ENCODE measurements at regions not wholly inside any gene's neighbourhood (a gene's known extent, or its start where the extent isn't known, plus 50 kb on each side); places are given as distances from the start of the nearest gene placed in this dataset.
"Not testable (repeated sequence)": the region's sequence is repeated elsewhere in the genome, so short reads cannot be mapped to it uniquely, and the experiment has no call there.

DNA sequence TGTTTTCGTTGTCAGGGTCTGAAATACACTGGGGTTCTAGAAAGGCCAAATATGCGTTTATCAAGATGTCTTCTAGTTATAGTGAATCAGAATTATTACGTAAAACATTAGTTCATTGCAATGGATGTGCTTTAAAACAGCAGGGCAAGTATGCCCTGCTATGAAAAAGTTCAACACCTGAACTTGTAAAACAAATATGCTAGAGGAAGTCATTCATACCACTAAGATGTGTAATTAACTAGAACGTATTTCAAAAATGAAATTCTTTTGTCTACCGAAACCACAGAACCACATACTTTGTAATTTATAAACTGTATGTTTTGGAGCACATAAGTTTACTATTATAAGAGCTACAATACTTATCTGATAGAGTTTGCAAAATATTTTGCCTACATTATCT lies 266.2 kb downstream of the KCTD12 start:
- no peak for DNase-seq (ENCODE audit: low read depth, low spot score)

DNA sequence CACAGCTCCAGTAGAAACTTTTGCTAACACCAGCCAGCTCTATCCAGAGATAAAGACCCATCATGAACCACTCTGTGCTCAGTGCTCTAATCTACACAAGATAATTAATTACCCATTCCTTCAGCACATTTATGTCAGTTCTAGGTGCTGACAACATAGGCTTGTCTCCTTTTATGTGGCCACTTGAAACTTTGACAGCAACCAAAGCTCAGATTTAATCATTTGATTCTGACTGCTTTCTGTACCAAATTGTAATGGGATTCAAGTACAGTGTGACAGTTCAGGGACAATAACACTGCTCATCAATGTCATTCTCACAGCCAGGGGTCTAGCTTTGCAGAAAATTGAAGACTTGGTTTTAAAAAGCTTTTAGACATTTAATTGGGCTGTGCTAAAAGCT lies 266.6 kb downstream of the KCTD12 start:
- no peak for DNase-seq (ENCODE audit: low read depth, low spot score)

DNA sequence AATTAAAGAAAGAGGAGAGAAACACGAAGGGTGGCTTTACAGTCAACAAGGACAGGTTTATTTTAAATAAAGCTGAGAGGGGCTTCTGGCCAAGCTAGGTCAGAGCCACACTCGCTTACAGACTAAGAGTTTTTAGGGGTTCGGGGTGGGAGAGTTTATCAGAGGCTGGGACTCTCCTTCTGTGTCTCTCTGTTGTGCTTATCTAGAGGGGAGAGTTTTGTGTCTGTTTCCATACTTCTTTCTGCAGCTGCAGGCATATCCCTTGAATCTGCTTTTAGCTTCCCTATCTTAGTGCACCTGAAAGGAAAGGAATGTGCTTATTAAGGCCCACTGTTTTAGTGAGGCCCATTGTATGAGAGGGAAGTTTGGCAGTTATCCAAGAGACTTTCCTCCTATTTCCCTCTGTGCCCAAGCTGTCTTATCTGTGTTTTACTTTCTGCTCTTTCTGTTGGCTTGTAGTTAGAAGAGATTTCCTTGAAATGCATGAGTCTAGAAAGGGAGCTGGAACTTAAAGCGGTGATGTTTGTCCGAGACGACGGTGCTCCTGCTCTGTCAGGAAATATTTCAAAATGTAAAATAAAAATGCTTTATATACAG lies 275.3 kb downstream of the KCTD12 start:
- DNase-seq (ENCODE audit: low read depth, low spot score): no peak

DNA sequence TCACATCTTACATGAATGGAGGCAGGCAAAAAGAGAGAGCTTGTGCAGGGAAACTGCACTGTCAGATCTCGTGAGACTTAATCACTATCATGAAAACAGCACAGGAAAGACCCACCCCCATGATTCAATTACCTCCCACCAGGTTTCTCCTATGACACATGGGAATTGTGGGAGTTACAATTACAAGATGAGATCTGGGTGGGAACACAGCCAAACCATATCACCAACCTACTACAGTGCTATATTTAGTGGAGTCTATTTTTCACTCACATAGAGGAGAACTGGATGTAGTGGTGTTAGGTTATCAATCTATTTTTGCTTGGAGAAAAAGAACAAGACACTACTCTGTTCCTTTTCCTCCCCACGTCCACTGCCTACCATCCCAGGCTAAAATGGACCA lies 276.6 kb downstream of the KCTD12 start:
- no peak for DNase-seq (ENCODE audit: low read depth, low spot score)

DNA sequence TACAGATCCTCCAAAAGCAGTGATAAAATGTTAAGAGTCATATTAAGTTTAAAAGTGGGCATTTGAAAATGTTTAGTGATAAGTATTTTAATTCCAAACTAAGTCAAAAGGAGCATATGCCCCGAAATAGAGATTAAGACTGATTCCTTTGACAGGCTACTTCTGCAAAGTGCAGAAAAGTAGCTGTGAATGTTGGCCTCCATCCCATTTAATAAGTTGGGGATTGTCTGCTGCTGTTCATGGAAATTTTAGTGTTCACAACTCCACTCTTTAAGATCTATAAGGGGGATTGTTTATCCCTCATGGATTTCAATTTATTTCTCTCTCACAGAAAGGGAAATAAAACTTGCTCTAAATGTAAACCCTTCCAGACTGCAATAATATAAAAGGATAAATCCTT lies 278.3 kb downstream of the KCTD12 start:
- no peak for DNase-seq (ENCODE audit: low read depth, low spot score)

DNA sequence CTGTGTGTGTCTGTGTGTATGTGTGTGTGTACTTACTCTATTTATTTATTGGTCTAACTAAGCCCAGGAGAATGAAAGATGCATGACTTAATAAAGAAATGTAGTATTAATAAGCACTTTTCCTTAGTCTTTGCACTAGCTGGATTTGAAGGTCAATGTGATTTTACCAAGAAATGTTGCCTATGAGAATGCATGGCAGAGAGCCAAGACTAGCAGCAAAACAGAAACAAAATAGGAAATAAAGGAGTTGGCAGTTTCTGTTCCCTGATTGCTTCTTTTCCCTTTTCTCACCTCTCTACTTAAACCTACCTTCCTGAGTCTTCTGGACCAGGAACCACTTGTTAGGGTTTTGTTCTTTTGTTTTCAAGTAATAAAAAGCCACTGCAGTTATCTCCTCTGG lies 286.1 kb downstream of the KCTD12 start:
- DNase-seq (ENCODE audit: low read depth, low spot score): peak; percentile 29

DNA sequence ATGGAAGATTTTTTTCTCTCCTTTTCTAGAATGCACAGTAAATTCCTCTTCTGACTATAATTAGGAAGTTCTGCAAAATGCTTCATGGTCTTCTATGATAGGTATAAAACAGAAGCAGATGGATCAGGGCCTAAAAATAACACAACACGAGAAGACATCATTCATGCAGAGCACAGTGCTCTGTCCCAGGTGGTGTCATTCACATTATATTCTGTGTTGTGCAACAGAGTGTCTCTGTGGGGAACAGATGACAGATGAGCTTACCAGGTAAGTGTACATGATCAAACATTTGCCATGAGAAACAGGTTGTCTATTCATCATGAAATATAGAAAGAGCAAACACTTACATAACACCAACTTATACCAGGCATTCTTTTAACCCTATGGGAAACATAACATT lies 288.3 kb downstream of the KCTD12 start:
- no peak for DNase-seq (ENCODE audit: low read depth, low spot score)

DNA sequence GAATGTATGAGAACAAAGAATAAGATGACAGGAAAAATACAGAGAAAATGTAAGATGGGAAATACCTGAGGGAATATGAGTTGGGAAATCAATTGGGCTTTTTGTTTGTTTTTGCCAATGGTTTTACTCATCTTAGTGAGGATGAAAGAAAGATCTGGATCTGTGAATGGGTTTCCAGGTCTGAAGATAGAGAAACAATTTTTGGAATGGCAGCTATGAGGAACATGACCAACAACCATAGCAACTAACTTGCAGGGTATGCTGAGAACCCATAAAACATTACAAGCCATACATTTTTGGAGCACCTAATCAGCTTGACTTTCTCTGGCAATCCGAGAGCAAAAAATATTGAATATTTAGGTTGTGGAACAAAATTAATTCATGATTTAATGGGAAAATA lies 290.0 kb downstream of the KCTD12 start:
- DNase-seq (ENCODE audit: low read depth, low spot score): no peak

DNA sequence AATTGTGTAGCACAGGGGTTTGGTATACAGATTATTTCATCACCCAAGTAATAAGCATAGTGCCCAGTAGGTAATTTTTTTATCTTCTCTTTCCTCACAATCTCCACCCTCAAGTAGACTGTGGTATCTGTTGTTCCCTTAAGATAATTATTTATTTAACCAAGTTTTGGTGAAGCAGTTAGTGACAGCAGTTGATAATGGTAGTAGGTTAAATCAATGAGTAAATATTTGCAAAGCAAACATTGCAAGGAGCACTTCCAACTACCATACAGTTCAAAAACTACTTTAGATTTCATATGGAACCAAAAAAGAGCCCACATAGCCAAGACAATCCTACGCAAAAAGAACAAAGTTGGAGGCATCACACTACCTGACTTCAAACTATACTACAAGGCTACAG lies 291.8 kb downstream of the KCTD12 start:
- DNase-seq (ENCODE audit: low read depth, low spot score): no peak

DNA sequence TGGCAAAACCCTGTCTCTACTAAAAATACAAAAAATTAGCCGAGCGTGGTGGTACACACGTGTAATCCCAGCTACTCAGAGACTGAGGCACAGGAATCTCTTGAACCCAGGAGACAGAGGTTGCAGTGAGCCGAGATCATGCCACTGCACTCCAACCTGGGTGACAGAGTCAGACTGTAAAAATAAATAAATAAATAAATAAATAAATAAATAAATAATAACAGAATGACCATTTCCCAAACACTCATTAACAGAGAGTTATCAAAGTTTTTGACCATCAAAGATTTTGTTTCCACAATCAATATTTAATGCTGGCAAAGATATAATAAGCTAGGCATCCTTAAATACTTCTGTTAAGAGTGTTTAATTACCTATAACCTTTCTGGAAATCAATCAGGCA lies 299.4 kb downstream of the KCTD12 start:
- no peak for DNase-seq (ENCODE audit: low read depth, low spot score)

DNA sequence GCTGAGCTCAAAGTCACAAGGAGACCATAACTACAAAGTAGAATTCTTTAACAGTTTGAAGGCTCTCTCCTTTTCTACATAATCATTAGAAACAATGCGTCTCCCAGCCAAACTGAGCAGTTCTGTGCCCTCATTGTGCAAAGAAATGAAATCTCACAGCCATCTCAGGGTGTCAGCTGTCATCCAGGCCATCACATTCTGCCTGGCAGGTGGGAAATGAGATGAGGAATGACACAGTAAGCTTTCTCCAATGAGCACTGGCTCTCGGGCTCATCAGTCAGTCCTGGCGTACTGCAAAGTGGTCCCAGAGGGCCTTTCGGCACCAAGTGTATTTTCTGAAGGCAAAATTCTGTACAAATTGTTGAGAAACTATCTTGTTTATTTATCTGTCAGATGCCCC lies 306.5 kb downstream of the KCTD12 start:
- no peak for DNase-seq (ENCODE audit: low read depth, low spot score)

DNA sequence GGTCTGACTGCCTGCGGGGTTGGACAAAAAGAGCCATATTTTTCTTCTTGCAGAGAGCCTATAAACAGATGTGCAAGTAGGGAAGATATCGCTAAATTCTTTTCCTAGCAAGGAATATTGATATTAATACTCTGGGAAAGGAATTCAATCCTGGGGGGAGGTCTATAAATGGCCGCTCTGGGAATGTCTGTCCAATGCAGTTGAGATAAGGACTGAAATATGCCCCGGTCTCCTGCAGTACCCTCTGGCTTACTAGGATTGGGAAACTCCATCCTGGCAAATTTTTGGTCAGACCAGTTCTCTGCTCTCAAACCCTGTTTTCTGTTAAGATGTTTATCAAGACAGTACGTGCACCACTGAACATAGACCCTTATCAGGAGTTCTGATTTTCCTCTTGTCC lies 310.6 kb downstream of the KCTD12 start:
- not testable (repeated sequence) for DNase-seq (ENCODE audit: low read depth, low spot score)

DNA sequence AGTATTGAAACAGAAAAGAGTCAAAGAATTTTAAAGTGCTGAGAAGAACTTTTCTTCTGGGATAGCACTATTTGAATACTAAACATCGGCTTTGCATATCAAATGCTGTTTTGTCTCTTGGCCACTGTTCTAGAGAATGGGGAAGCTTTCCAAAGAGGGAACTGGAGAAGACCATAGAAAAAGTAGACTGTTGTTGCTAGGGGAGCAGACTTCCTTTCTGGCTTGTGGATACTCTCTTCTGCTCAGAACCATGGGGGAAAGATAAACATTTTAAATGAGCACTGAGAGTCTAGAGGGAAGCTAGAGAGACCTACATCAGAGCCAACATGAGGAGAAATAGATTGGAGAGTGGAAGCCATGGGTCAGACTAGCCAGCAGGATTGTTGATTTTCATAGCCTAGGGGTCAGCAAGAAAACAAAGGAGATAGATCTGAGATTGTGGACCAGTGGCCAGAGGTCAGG lies 315.7 kb downstream of the KCTD12 start:
- DNase-seq (ENCODE audit: low read depth, low spot score): no peak

DNA sequence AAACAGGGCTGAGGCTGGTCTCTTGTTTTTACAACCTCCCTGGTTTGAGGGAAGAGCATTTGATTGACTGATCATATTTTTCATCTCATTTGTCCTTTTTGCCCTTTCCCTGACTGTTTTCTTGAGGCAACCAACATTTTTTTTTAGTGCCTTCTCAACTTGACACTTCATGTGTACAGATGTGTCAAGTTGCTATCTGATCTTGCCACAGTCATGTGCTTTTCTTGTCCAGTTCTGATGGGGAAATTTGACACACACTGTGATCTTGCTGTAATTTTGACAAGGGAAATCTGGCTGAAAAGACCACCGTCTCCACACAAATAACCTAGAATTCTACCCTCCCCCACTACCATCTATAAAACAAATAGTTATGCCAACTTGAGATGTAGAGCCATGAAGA lies 329.6 kb downstream of the KCTD12 start:
- DNase-seq (ENCODE audit: low read depth, low spot score): no peak

DNA sequence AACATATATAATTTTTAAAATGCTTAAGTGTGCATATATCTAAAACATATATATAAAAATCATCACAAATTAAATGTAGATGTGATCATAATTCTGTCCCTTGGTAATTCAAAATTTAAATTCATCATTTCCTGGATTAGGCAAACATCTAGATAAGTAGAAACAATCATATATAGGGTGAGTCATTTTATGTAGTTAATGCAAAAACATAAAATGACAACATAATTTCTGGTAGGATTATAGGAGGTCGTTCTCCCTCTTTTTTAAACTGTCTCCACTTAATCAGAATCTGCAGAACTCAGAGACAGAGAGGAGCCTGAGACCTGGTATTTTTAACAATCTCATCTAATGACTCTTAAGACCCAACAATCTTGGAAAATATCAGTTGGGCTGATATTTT lies 333.4 kb downstream of the KCTD12 start:
- DNase-seq (ENCODE audit: low read depth, low spot score): no peak

DNA sequence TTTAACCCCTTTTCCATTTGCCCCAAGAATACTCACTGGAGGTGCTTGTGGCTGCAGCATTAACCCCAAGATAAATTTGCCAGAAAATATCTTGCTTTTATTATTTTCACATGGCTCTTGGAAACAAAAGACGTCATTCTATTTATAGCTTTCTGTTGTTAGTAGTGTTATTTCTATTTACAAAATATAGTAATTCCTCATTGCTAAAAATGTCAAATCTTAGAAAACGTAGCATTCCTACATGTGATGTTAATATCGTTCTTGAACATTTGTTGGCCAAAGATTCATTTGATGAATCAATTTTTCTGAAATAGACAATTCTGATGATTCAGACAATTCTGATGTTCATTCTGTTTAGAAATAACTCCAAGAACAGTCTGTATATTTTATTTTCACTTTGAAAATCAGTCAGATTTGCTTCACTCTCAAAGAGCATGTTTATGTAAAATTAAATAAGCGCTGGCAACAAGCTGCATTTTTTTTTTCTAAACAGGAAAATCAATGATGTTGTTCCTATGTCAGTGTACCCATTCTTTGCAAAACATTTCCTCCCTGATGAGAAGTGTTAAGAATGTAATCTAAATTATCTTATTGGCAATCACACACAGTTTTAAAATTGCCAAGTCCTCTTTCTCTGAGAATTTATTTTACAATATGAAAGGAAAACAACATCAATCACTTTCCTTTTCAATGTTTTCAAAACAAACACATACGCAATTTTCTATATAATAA lies 334.0 kb downstream of the KCTD12 start:
- DNase-seq (ENCODE audit: low read depth, low spot score): no peak

DNA sequence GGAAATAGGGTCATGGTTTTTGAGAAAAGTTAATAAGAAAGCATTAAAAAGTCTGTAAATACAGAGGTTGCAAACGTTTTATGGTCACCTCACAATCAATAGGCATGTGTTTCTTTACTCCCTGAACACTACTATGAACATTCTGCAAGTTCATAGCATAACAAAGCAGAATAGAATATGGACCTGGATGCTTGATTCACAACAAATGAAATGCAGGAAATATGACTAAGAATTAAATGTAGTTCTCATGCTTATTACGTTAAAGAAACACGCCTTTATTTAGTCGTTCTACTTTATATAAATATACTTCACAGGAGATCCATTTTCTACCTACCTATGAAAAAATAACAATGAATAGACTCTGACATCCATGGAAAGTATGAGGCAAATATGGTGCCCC lies 344.0 kb downstream of the KCTD12 start:
- DNase-seq (ENCODE audit: low read depth, low spot score): no peak

DNA sequence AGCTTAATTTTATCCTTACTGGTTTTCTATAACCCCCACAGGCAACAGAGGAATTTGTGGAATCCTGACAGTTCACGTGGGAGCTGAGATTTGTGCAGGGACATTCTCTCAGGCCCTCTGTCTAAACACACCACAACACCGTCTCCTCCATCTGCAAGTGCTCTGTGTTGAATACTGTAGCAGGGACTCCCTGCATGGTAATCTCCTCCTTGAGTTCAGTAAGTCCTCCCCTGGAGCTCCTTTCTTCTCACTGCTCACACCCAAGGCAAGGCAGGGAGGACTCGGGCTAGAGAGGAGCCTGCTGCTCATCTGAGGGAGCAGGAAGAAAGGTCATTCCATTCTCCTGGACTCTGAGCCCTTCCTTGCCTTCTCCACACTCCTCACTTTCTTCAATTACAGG lies 348.2 kb downstream of the KCTD12 start:
- DNase-seq (ENCODE audit: low read depth, low spot score): no peak

DNA sequence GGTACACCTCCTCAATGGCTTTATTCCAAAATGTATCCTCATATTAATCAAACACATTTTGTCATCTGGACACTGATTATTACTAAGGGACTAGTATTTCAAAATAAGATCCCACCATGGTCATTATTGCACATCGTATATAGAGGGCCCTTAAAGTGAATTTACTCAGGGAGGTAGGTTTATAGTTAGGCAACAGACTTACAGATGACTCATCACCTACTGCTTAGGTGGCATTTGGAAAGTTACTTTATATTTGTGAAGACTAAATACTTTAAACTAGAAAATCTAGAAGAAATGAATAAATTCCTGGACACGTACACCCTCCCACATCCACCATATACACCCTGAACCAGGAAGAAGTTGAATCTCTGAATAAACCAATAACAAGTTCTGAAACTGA lies 353.0 kb downstream of the KCTD12 start:
- no peak for DNase-seq (ENCODE audit: low read depth, low spot score)

DNA sequence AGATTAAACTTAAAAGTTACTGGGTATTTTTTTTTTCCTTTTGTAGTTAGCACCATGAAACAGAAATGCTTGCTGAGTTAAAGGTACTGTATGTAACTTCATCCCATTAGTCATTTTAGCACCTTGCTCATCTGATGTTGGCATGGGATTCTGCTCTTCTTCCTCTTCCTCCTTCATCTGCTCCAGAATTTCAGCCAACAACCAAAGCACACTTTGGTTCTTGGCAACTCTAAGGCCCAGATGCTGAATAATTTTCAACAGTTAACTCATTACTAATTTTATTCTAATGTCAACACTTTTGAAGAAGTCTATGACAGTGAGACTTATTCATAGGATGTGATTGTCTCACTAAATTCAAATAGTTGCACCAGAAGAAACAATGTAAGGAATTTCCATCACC lies 359.2 kb downstream of the KCTD12 start:
- no peak for DNase-seq (ENCODE audit: low read depth, low spot score)

DNA sequence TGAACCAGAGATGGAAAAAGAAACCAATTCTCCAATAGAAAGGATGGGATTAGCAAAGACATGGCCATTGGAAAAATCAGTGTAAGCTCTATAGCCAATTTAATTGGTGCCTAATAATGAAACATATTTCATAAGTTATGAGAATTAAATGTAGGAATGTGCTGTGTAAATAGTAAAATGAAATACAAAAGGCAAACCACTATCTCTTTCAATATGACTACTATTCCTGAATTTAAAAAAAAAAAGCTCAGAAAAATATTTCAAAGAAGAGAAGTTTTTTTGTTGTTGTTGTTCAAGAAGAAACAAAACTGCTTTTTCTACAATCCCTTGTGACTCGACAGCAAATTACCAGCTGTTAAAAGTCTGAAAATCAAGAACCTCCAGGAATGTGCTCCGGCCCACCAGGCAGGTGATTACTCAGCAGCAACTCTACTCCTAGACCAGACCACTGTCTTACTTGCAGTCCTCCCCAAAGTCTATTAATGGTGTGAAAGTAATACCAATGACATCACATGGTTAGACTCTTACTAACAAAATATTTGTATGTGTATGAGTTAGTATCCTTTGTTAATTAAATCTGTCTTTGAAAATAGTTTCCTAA lies 362.4 kb downstream of the KCTD12 start:
- no peak for DNase-seq (ENCODE audit: low read depth, low spot score)

DNA sequence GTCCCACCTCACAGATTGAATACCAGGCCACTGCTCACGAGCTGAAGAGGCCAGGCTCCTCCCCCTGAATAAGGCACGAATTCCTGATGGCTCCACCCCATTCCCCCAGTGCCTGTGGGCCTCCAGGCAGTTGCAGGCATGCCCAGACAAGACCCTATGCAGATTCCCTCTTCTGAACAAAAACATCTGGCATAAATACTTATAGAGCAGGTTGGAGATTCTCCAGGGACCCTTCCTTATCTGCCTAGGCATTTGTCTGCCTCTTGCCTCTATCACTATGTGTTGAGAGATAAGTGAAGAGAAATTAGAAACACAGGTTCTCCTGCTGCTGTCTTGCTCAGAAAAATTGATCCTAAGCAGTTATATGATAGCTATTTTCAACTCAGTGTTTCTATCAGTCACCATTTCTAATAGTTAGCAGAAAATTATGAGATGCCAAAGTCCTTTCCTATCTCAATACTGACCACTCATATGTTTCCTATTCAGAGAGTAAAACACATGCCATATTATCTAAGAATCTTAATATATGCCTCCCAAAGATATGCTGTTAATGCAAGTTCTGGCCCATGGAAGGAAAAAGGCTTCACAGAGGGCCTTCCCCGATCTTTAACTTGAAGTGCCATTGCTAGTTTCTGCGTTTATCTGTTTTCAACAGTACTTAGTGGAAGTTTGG lies 364.0 kb downstream of the KCTD12 start:
- DNase-seq (ENCODE audit: low read depth, low spot score): no peak

DNA sequence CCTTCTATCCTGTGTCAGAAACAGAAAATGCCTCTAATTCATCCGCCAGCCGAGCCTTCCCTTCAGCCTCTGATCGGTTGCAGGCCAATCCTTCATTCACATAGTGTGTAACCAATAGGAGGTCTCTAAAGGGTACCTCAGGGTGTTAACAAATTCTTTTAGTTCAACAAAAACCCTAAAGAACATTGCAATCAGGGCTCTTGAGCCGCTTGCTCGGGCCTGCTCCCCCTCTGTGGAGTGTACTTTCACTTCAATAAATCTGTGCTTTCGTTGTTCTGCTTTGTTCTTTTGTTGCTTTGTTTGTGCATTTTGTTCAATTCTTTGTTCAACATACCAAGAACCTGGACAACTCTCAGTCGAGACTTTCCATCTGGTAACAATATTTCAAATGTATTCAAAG lies 366.5 kb downstream of the KCTD12 start:
- no peak for DNase-seq (ENCODE audit: low read depth, low spot score)
